HG02870 (cell line): ENCODE measurements at regions not wholly inside any gene's neighbourhood (a gene's known extent, or its start where the extent isn't known, plus 50 kb on each side); places are given as distances from the start of the nearest gene placed in this dataset.

ENCODE experiments used
- ATAC-seq: cut with Tn5 transposase; IDR thresholded peaks from one replicate; pipeline ENCODE4 v1.9.1; 2021; ENCODE audit warnings: mild to moderate bottlenecking, moderate library complexity; ENCODE audit not compliant: unreplicated experiment

GRCh38 chr6:56378966-56379585 is 131.7 kb upstream of the COL21A1 start:
- no peak for ATAC-seq

- ATAC-seq = no peak
These were observed 131.1 kb upstream of the COL21A1 start for GRCh38 chr6:56378507-56378906.

- ATAC-seq = no peak
These were observed 129.9 kb upstream of the COL21A1 start for GRCh38 chr6:56377295-56377694.

- no peak for ATAC-seq
These were observed 128.4 kb upstream of the COL21A1 start for GRCh38 chr6:56375806-56376205.

- no peak for ATAC-seq
These were observed 127.5 kb upstream of the COL21A1 start for GRCh38 chr6:56374841-56375369.

- ATAC-seq = no peak
These were observed 125.1 kb upstream of the COL21A1 start for GRCh38 chr6:56372406-56372995.

- ATAC-seq = peak; percentile 78
These were observed 123.3 kb upstream of the COL21A1 start for GRCh38 chr6:56370561-56371211.

GRCh38 chr6:56370127-56370540 is 122.8 kb upstream of the COL21A1 start:
- ATAC-seq = no peak

- ATAC-seq = no peak
These were observed 121.1 kb upstream of the COL21A1 start for GRCh38 chr6:56368491-56368890.

- ATAC-seq = no peak
These were observed 118.9 kb upstream of the COL21A1 start for GRCh38 chr6:56366141-56366852.

GRCh38 chr6:56364827-56365339 is 117.5 kb upstream of the COL21A1 start:
- ATAC-seq = no peak

GRCh38 chr6:56364431-56364826 is 117.0 kb upstream of the COL21A1 start:
- no peak for ATAC-seq

- ATAC-seq = no peak
These were observed 116.5 kb upstream of the COL21A1 start for GRCh38 chr6:56363796-56364430.

GRCh38 chr6:56361812-56362211 is 114.4 kb upstream of the COL21A1 start:
- ATAC-seq = no peak

GRCh38 chr6:56359201-56359899 is 112.0 kb upstream of the COL21A1 start:
- peak; percentile 75 for ATAC-seq

GRCh38 chr6:56357616-56358373 is 110.4 kb upstream of the COL21A1 start:
- peak; percentile 71 for ATAC-seq

GRCh38 chr6:56356426-56356825 is 109.0 kb upstream of the COL21A1 start:
- ATAC-seq = no peak

GRCh38 chr6:56353860-56354259 is 106.5 kb upstream of the COL21A1 start:
- ATAC-seq = no peak

- no peak for ATAC-seq
These were observed 103.4 kb upstream of the COL21A1 start for GRCh38 chr6:56350628-56351260.
